ENCODE measurements at regions not wholly inside any gene's neighbourhood (a gene's known extent, or its start where the extent isn't known, plus 50 kb on each side); places are given as distances from the start of the nearest gene placed in this dataset.

DNA sequence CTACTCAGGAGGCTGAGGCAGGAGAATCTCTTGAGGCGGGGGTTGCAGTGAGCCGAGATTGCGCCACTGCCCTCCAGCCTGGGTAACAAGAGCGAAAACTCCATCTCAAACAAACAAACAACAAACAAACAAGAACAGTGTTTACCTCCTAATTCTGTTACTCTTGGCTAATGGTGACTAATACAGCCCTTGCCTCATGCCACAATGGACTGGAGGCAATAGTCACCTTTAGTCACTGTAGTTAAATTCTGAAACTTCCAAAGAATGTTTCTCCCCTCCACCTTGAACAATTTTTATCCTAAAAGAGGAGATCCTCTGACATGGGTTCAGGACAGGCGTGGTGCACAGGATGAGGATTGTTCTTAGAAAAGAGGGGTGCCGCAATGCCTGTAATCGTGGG is 241.2 kb upstream of the CTSO start:
- 96% methylated on average over 7 of the region's 7 CpGs for WGBS, 2 donors
- DNase-seq (ENCODE audit: low spot score in 2 of 2): no peak
- TF ChIP-seq, protein P1, sequence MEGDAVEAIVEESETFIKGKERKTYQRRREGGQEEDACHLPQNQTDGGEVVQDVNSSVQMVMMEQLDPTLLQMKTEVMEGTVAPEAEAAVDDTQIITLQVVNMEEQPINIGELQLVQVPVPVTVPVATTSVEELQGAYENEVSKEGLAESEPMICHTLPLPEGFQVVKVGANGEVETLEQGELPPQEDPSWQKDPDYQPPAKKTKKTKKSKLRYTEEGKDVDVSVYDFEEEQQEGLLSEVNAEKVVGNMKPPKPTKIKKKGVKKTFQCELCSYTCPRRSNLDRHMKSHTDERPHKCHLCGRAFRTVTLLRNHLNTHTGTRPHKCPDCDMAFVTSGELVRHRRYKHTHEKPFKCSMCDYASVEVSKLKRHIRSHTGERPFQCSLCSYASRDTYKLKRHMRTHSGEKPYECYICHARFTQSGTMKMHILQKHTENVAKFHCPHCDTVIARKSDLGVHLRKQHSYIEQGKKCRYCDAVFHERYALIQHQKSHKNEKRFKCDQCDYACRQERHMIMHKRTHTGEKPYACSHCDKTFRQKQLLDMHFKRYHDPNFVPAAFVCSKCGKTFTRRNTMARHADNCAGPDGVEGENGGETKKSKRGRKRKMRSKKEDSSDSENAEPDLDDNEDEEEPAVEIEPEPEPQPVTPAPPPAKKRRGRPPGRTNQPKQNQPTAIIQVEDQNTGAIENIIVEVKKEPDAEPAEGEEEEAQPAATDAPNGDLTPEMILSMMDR (IDR thresholded peaks at IDR 0.05): no peak
- TF ChIP-seq POLR2A (IDR thresholded peaks at IDR 0.05): no peak
- intact Hi-C loops (cut with DNase I; ENCODE audit: low total_unique reads): no loop called here
- H3K4me3 ChIP-seq (ENCODE audit: low read depth, poor library complexity, severe bottlenecking): no peak overlapping the region

DNA sequence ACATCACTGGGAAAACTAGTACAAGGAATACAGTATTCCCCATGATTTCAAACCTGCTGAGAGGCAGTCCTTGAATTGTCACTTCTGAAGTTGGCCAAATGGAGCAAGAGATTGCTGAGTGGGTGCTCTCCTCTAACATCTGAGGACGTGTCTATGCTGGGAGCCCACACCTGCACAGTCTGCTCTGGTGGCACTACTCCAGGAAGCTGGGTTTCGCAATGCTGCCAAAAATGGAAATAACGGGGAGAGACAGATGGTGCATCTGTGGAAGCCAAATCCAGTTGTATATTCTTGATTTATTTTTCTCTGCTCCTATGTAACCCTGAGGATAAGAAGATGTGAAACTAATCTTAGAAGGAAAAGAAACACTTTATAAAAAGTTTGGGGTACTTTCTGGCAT is 240.1 kb upstream of the CTSO start:
- H3K4me3 ChIP-seq (ENCODE audit: low read depth, poor library complexity, severe bottlenecking): no peak overlapping the region
- no peak for TF ChIP-seq POLR2A (IDR thresholded peaks at IDR 0.05)
- TF ChIP-seq, protein P1 (IDR thresholded peaks at IDR 0.05): no peak
- DNase-seq (ENCODE audit: low spot score in 2 of 2): no peak
- intact Hi-C loops (cut with DNase I; ENCODE audit: low total_unique reads): no loop called here
- WGBS, 2 donors: 26 to 33% methylated on average over 3 of the region's 3 CpGs

DNA sequence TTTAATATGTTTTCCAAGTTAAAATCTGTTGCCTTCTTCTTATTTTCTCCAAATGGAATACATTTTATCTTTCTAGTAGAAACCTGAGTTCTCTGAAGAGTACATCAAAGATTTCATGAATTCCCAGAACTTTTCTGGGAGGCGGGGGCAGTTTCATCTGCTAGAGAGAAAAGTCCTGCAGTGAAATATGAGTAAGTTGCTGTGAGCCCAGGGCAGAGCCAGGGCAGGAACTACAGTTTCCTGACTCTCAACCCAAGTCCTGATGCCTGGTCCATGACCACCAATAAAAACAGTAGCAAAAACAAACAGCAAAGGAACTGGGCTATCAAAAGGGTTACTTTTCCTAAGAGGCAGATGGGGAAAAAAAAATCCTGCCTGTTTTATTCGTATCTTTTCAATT is 239.4 kb upstream of the CTSO start:
- 51 to 55% methylated on average over 2 of the region's 2 CpGs for WGBS, 2 donors
- TF ChIP-seq POLR2A (IDR thresholded peaks at IDR 0.05): no peak
- TF ChIP-seq, protein P1 (IDR thresholded peaks at IDR 0.05): no peak
- DNase-seq (ENCODE audit: low spot score in 2 of 2): no peak
- intact Hi-C loops (cut with DNase I; ENCODE audit: low total_unique reads): no loop called here
- no peak overlapping the region for H3K4me3 ChIP-seq (ENCODE audit: low read depth, poor library complexity, severe bottlenecking)

DNA sequence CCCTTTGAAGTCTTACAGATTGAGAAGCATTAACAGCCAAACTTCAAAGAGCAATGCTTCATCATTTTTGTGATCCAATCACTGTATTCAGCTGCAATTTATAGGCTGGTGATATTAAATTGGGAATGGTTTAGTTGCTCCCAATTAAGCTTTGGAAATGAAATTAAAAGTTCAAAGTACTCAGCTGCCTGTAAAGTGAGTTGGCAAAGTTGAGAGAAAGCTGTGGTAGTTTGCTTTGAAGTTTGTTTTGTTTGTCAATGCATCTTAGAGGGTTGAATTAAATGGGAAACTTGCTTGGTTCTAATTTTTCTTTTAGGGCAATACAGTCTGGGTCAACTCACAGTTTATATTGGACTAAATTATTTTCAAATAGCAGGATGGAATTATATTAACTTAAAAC is 238.4 kb upstream of the CTSO start:
- no peak overlapping the region for H3K4me3 ChIP-seq (ENCODE audit: low read depth, poor library complexity, severe bottlenecking)
- TF ChIP-seq, protein P1 (IDR thresholded peaks at IDR 0.05): no peak
- TF ChIP-seq POLR2A (IDR thresholded peaks at IDR 0.05): no peak
- intact Hi-C loops (cut with DNase I; ENCODE audit: low total_unique reads): no loop called here
- DNase-seq (ENCODE audit: low spot score in 2 of 2): no peak

DNA sequence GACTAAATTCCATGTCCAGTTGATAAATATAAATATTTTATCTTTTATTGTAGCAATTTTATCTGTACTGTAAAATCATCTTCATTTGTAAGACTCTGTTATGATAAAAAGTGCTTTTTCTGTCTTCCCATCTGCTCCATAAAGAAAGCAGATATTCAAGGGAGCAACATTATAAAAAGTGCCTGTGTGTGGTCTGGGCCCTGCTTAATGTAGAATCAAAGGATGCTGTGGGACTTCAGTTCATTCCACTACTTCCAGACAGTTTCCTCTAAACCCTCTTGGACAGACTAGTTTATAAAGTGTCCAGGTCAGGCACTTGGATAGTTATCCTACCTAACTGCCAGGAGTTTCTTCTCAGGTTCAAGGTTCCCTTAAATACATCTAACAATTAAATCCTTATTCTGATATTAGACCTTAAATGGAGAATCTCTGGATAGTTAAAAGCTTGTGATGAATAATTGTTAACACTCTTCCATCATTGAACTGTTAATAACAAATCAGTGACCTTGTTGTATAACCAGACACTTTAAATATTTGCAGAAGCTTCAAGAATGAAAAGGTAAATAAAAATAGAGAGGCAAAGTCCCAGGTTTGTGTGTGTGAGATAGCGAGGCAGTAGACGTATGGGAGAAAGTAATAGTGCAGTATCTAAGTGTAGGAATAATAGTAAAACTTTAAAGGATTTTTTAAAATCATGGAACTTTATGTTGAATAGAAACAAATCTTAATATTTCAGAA is 237.5 kb upstream of the CTSO start:
- DNase-seq (ENCODE audit: low spot score in 2 of 2): no peak
- no peak overlapping the region for H3K4me3 ChIP-seq (ENCODE audit: low read depth, poor library complexity, severe bottlenecking)
- TF ChIP-seq POLR2A (IDR thresholded peaks at IDR 0.05): no peak
- TF ChIP-seq, protein P1 (IDR thresholded peaks at IDR 0.05): no peak
- 89 to 99% methylated on average over 2 of the region's 2 CpGs for WGBS, 2 donors
- intact Hi-C loops (cut with DNase I; ENCODE audit: low total_unique reads): no loop called here

DNA sequence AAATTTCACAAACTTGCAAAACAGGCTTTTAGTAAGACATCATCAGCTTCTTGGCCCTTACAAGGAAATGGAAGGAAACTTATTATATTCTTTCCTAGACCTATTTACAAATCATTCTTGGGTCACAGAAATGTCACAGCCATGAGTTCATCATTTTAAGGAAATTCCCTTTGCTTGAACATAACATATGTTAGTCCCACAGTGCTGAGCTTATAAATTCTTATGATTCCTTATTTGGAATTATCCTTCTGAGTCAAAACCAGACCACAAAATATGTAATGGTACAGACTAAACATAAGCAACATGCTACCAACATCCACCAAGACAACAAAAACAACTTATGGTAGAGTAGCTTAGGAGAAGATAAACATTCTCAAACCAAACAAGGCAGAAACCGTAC is 236.9 kb upstream of the CTSO start:
- TF ChIP-seq, protein P1 (IDR thresholded peaks at IDR 0.05): no peak
- TF ChIP-seq POLR2A (IDR thresholded peaks at IDR 0.05): no peak
- no peak for DNase-seq (ENCODE audit: low spot score in 2 of 2)
- no peak overlapping the region for H3K4me3 ChIP-seq (ENCODE audit: low read depth, poor library complexity, severe bottlenecking)
- intact Hi-C loops (cut with DNase I; ENCODE audit: low total_unique reads): no loop called here
- WGBS, 2 donors: 98 to 100% methylated on average over 1 of the region's 1 CpG

All from lower leg skin (tissue), 4 donors.